ENCODE measurements at regions not wholly inside any gene's neighbourhood (a gene's known extent, or its start where the extent isn't known, plus 50 kb on each side); places are given as distances from the start of the nearest gene placed in this dataset.
A peak's percentile ranks its signal among the peaks of the same experiment; 100 is the strongest.
"Not testable (repeated sequence)": the region's sequence is repeated elsewhere in the genome, so short reads cannot be mapped to it uniquely, and the experiment has no call there.

DNA sequence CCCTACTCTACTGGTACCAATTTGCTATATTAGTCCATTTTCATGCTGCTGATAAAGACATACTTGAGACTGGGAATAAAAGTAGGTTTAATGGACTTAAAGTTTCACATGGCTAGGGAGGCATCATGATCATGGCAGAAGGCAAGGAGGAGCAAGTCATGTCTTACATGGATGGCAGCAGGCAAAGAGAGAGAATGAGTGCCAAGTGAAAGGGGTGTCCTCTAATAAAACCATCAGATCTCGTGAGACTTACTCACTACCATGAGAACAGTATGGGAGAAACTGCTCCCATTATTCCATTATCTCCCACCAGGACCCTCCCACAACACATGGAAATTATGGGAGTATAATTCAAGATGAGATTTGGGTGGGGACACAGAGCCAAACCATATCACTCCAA, 450.5 kb upstream of the ZEB2 start:
- DNase-seq (ENCODE audit: low read depth); H3K4me3 ChIP-seq (ENCODE audit: low read depth, low read length): not testable (repeated sequence)

DNA sequence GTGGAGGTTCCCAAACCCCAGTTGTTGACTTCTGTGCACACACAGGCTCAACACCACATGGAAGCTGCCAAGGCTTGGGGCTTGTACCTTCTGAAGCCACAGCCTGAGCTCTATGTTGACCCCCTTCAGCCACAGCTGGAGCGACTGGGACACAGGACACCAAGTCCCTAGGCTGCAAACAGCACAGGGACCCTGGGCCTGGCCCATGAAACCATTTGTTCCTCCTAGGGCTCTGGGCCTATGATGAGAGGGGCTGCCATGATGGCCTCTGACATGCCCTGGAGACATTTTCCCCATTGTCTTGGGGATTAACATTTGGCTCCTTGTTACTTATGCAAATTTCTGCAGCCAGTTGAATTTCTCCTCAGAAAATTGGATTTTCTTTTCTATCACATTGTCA, 449.6 kb upstream of the ZEB2 start:
- not testable (repeated sequence) for H3K4me3 ChIP-seq (ENCODE audit: low read depth, low read length); DNase-seq (ENCODE audit: low read depth)

DNA sequence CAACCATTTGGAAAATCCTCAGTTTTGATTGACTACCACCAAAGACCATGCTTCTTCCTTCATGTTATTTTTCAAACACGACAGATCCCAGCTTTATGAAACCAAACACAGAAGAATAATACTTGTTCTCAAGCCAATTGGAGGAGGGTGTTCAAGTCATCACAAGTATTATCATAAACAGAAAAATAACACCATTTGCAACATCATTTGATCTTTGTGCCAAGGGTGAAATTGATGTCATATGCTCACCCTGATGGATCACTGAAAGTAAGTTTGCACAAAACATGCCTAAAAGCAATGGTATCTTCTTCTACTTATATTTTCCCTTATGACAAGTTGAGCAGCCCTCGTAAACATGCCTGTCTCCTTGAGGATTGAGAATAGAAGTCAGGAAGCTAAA, 448.0 kb upstream of the ZEB2 start:
- no peak overlapping the region for H3K4me3 ChIP-seq (ENCODE audit: low read depth, low read length)
- DNase-seq (ENCODE audit: low read depth): no peak

DNA sequence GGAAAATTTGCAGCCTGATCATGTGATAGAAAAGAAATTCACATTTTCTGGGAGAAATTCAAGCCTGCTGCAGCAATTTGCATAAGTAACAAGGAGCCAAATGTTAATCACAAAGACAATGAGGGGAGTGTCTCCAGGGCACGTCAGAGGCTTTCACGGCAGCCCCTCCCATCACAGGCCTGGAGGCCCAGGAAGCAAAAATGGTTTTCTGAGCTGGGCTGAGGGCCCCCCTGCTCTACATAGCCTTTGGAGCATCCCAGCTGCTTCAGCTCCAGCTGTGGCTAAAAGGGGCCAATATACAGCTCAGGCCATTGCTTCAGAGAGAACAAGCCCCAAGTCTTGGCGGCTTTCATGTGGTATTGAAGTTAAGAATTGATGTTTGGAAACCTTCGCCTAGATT, 445.3 kb upstream of the ZEB2 start:
- no peak overlapping the region for H3K4me3 ChIP-seq (ENCODE audit: low read depth, low read length)
- DNase-seq (ENCODE audit: low read depth): no peak

DNA sequence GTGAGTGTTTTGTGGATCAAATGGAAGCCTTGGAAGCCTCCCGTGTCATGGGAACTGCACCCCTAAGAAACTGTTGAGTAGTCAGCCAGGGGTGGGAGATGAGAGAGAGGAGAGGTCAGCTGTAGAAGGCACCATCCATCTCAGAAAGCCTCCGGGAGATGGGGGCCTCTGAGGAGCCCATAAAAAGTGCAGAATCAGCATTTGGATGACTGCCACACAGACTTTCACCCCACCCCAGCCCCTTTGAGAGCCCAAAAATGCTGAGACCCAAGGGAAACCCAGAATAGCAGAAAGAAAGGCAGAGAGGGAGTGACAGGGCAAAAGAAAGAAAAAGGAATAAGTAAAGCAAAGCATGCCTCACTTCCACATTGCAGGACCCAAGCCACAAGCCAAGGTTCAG, 443.1 kb upstream of the ZEB2 start:
- H3K4me3 ChIP-seq (ENCODE audit: low read depth, low read length): no peak overlapping the region
- DNase-seq (ENCODE audit: low read depth): no peak

DNA sequence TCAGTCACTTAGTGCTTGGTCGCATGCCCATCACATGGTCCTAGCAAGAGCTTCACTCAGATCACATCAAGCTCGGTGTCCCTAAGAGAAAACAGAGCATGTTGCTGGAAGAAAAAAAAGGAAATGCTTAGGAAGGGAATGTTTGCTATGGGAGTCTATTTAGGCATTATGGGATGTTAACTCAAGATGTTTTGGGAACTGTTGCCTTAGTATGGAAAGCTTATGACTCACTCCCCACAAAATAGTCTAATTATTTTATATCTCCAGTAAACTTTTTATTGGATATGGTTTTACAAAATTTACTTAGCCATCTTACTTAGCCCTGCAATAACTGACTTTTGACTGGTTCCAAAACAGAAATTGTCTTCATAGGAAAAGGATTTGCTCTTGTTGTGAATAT, 439.5 kb upstream of the ZEB2 start:
- no peak overlapping the region for H3K4me3 ChIP-seq (ENCODE audit: low read depth, low read length)
- DNase-seq (ENCODE audit: low read depth): no peak

DNA sequence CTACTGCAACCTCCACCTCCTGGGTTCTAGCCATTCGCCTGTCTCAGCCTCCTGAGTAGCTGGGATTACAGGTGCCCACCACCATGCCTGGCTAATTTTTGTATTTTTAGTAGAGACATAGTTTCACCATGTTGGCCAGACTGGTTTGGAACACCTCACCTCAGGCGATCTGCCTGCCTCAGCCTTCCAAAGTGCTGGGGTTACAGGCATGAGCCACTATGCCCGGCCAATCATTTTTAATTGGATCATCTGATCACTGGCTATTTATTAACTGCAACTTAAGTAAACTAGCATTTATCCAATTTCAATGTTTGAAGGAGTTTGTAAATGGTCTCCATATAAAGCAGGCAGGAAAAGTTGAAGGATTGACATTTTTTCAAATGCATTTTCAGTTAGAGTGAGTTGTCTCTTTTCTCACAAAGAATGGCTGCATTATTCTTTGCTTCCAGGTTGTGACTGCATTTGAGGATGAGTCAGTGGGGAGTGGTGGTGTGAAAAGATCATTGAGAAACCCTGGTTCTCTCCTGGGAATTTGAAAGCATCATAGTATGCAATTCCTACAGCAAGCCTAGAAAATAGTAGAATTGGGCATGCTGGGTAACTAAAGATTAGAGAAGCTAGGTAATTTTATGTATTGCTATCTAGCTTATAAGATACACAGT, 431.1 kb upstream of the ZEB2 start:
- H3K4me3 ChIP-seq (ENCODE audit: low read depth, low read length): no peak overlapping the region
- peak; percentile 96 for DNase-seq (ENCODE audit: low read depth)

DNA sequence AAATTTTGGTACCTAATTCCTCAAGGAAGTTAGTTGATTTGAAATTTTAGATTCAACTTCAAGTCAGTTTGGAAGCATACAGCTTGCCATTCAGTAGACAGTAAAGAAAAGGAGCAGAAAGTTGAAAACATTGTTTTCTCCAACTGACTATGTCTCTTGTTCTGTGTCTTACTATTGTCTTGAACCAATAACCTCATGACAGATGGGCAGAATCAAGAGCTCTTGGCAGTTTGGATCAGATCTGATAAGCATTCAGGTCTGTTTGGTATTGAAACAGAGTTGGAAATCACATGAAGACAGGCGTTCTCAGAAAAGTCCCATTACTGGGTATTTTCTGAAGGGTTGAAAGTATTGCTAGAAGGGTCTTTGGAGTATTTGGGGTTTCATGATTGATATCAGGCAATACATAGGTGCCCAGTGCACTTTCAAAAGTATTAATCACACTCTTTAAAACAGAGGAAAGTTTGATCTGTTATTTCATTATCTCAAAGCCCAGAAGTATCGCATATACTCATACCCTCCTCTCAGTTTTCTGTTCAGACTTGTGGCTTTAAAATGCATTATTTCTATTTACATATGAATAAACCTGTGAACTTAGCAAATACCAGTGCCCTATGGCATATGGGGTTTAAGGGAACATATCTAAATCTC, 428.4 kb upstream of the ZEB2 start:
- no peak for DNase-seq (ENCODE audit: low read depth)
- no peak overlapping the region for H3K4me3 ChIP-seq (ENCODE audit: low read depth, low read length)

DNA sequence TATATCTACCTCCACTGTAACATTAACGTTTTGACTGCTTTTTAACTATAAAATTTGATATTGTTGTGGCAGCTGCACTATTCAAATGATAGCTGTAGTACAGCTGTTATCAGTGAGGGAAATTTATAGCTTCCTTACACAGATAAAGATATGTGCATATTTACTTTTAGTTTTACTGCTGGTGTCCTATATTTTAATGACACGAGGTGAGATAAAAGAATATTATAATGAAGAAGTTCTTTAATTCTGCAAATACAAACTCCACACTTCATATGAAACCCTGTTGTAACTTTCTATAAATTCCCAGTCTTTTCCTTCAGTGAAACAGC, 427.8 kb upstream of the ZEB2 start:
- DNase-seq (ENCODE audit: low read depth): no peak
- no peak overlapping the region for H3K4me3 ChIP-seq (ENCODE audit: low read depth, low read length)

DNA sequence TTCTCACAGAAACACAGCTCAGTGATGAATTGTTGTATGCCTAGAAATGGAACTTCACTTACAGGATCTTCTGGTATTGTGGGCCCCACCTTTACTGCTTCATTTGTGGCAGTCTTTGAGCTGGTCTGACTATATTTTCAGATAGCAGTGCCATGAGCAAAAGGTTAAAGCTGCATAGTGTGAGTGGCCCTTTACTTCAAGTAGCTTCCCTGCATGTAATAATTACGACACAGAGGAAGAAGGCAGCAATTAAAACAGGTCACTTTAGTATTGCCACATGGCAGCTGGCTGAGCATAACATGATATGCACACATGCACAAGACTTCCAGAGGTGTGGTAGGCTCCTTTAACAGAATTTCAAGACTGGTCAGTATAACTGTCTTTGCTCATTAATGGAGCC, 426.3 kb upstream of the ZEB2 start:
- no peak for DNase-seq (ENCODE audit: low read depth)

DNA sequence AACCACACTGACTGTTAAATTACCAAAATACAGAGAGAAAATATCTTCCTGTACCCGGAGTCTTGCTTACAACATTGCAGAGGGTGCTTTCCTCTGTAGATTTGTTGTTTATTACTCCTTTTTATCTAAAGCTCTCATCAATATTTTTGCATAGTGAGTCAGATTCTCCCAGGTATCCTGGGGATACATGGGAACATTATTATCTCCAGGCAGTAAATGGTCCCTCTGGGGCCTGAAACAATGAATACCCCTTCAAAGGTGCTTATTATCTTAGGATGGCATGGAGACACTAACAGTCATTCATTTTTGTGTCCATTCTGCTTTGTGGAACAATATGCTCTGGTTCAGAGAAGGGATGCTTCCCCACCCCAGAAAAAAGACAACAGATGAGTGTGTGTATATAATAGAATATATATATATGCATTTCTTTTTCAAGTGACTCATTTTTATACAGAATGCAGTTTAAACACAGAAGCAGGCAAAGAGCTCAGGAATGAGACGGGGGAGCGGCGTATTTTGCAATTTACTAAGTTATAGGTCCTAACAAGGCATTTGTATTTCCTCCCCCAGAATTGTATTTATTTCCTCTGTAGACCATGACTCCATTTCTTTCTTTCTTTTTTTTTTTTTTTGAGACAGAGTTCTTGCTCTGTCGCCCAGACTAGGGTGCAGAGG, 424.8 kb upstream of the ZEB2 start:
- DNase-seq (ENCODE audit: low read depth): no peak
- no peak overlapping the region for H3K4me3 ChIP-seq (ENCODE audit: low read depth, low read length)

More for the DNA sequence above, 426.3 kb upstream of the ZEB2 start:
- no peak overlapping the region for H3K4me3 ChIP-seq (ENCODE audit: low read depth, low read length)

DNA sequence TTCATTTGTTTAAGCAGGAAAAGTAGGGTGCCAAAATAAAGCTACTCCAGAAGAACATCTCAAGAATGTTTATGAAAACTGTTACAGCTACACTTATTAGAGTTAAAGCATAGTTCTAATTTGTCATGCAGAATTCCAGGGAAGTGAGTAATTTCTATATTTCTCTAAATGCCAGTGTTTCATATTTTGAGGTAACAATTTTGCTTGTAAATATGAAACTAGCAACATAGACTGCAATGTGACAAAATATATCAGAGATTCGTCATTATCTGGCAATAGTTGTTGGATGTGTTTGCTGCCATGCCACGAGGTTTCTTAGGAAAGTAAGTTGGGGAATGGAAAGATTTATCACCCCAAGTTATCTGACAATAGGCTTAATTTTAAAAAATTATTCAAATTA, 424.1 kb upstream of the ZEB2 start:
- no peak for DNase-seq (ENCODE audit: low read depth)

DNA sequence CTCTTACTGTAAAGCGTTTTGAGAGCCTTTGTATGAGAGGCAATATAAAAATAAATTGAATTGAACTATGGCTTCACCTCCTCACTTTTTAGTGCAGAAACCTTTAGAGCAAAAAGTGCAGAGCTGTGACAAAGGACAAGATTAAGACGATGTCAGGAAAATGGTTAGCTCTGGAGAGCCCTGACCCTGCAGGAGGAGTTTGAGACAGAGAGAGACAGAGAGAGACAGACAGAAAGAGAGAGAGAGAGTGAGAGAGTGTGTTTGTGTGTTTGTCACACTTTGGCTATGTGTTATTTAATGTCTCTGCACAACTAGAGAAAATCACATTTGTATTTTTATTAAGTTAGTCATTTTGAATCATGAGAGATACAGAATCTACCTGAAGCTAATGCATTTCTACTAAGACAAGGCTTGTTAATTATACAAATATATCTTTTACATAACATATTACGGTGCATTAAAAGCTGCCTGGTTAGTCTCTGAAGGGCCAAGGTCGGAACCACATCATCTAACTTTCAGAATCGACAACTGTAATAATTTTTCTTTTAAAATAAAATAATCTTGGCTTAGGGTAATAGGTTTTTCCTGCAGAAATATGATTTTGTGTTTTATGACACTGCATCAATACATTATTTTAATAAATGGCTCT, 423.5 kb upstream of the ZEB2 start:
- H3K4me3 ChIP-seq (ENCODE audit: low read depth, low read length): no peak overlapping the region
- no peak for DNase-seq (ENCODE audit: low read depth)

More for the DNA sequence above, 424.1 kb upstream of the ZEB2 start:
- no peak overlapping the region for H3K4me3 ChIP-seq (ENCODE audit: low read depth, low read length)

DNA sequence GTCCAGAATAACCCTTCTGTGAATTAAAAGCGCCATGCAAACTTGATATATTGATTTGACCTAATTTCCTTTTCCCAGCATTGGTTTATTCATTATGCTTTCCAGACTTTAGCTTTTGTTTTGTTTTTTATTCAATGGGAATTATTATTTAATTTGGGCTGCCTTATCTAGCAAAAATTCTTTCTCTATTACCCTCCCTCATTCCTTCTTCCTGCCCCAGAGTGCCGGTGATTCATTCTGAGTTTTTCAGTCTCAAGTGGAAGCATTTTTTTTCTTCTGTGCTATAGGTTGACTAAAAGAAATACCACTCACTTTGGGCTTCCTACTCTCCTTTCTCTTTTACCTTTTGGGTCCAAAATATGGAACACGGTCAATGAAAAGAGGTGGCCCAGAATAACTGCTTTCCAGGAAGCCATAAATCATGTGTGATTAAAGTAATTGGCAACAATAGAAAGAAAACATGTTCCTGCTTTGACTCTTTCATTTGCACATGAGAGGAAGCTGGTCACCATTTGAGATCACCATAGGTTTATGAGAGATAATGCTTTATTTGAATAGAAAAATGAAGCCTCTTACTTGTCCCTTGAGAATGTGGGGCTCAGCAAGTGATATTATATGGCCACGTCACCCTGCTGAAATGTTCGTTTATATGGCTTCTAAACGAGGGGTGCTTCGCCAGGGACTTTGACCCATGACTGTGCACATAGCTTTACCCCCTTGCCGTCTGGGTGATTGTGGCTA, 422.8 kb upstream of the ZEB2 start:
- DNase-seq (ENCODE audit: low read depth): no peak

DNA sequence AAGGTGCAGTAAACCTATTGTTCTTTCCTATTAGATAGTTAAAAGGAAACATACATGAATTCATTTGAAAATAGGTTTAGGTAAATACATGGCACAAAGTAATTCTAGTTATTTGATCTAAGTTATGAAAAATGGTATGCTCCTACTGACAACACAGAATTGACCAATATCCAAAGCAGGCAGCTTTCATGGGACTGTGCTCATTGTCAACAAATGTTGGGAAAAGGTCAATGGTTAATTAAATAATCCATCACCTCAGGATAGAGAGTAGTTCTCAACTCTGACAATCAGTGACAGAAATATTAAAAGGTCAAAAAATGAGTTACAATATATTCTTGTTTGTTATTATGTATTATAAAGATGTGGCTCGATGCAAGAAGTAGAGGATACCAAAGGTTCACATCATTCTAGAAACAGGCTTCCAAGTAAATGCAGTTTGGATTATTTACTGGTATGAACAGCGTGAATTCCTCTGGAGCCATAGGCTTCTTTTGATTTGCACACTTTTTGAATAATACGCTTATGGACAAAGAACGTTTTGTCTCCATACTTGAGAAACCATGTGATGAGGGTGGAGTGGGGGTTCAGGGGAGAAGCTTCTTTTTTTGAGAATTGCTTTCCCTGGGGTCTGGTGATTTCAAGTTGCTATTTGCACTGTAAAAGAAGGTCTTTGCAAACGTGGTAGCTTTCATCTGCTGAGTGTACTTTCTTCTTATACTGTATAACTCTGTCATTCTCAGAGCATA, 422.0 kb upstream of the ZEB2 start:
- no peak for DNase-seq (ENCODE audit: low read depth)
- H3K4me3 ChIP-seq (ENCODE audit: low read depth, low read length): no peak overlapping the region

More for the DNA sequence above, 422.8 kb upstream of the ZEB2 start:
- H3K4me3 ChIP-seq (ENCODE audit: low read depth, low read length): no peak overlapping the region

DNA sequence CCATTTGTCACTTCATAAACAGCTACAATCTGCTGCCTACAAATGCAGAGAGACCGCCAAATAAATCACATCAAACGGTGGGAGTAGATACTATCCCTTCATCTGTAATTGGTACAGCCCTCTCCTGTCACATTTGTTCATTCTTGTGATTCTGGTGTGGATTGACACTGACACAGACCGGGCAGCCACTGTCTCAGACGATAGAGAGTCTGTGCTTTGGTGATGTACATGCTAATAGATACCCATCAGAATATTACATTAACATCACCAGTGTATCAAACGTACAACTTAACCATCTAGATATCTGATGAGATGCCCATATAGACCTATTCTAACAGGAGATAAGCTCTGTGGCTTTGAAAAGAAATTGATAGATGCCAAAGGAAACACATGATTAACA, 419.7 kb upstream of the ZEB2 start:
- no peak overlapping the region for H3K4me3 ChIP-seq (ENCODE audit: low read depth, low read length)
- no peak for DNase-seq (ENCODE audit: low read depth)

DNA sequence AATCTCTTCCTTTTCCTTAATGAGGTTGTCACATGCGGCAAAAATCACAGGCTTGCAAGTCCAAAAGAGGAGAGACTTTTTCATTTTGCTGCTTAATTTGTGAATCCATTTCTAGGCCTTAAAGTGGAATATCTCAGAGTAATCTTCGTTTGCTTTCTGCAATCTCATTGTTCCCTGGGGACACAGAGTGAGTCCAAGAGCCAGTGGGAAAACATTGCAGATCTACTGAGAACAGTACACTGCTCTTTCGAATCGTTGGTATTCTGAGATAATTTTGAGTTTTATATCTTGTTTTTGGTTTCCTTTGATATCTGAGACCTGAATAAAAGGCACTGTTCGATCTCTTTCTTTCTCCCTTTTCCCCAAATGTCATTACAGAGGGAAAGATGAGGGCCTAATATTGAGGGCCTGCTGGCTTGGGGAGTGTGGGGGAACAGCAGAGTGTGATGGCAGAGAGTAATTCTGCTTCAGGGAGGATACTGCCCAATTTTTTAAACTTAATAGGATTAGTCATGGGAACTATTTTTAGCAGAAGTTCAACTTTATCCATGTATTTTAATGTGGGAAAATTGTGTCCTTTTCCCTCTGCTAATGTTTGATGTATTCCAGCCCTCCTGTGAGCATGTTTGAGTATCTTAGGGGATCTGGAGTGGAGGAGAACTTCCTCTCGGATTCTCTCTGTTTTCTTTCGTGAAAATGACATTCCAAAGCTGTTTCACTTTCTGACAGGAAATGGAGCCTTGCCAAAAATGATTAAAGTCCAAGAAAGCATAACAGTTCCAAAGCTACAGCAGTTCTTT, 418.2 kb upstream of the ZEB2 start:
- peak; percentile 84 for DNase-seq (ENCODE audit: low read depth)
- H3K4me3 ChIP-seq (ENCODE audit: low read depth, low read length): no peak overlapping the region

DNA sequence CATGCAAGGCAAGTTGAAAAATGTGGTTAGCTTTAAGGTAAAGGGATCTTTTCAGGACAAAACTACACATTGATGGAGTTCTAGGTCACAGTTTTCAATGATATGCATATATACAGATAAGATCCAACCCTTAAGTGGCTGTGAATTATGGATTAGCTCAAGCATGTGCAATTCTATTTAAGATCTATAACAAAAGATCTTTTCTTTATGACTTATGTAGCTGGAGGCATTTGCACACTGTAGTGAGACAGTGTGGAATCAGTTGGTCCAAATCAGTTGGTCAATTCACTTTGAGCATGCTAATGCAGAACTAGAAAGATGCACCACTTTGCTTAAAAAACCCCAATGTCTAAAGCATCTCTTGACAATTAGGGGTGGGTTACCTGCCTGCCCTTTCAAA, 417.1 kb upstream of the ZEB2 start:
- H3K4me3 ChIP-seq (ENCODE audit: low read depth, low read length): no peak overlapping the region

More for the DNA sequence above, 417.1 kb upstream of the ZEB2 start:
- DNase-seq (ENCODE audit: low read depth): no peak

Measured in skeletal muscle cell (primary cell).